Large intestine (tissue), 3 donors: ENCODE measurements at regions not wholly inside any gene's neighbourhood (a gene's known extent, or its start where the extent isn't known, plus 50 kb on each side); places are given as distances from the start of the nearest gene placed in this dataset.

Experiments
- DNase-seq, 2 donors: peaks; one replicate each; pipeline versions ENCODE4 v3.0.0 to v3.0.0-alpha.2; 2013
- H3K27ac ChIP-seq: one replicate; pipeline ENCODE4 v1.5.1; 2013; ENCODE audit warnings: low read length
- H3K27me3 ChIP-seq: 2 replicates; pipeline ENCODE4 v1.6.1; 2013; ENCODE audit warnings: low read length; ENCODE audit not compliant: control insufficient read depth, insufficient read depth
- H3K36me3 ChIP-seq: 2 replicates; pipeline ENCODE4 v1.6.1; 2013; ENCODE audit warnings: low read length; ENCODE audit not compliant: control insufficient read depth, insufficient read depth
- H3K4me1 ChIP-seq: one replicate; pipeline ENCODE4 v1.6.1; 2013; ENCODE audit warnings: low read length; ENCODE audit not compliant: control insufficient read depth, insufficient read depth
- H3K4me3 ChIP-seq: one replicate; pipeline ENCODE4 v1.5.1; 2013; ENCODE audit warnings: low read length
- H3K9me3 ChIP-seq: one replicate; pipeline ENCODE4 v1.6.1; 2013; ENCODE audit warnings: mild to moderate bottlenecking, low read depth, low read length, moderate library complexity; ENCODE audit not compliant: control insufficient read depth
- WGBS: methylation state at CpG from one replicate; pipeline ENCODE4 v1.1.5; 2013; ENCODE audit warnings: low lambda C conversion rate; ENCODE audit not compliant: insufficient coverage; 5-methylcytosine and 5-hydroxymethylcytosine counted together

- no CpG with 5 or more reads among the region's 5 CpGs for WGBS
- Histone ChIP-seq H3K27ac (peak overlapping the region; percentile 55), H3K36me3 (no peaks in the 10 kb centered on the region), H3K27me3 (no peaks in the 10 kb centered on the region), H3K4me3 (no peak overlapping the region), H3K4me1 (peaks cover 6% of the 10 kb centered on the region), H3K9me3 (peaks cover 4% of the 10 kb centered on the region)
- no peak for DNase-seq
Observed at GRCh38 chr2:67214585-67215185, 182.4 kb upstream of the ETAA1 start.

- Histone ChIP-seq H3K27me3 (no peaks in the 10 kb centered on the region), H3K36me3 (no peaks in the 10 kb centered on the region), H3K27ac (peak overlapping the region; percentile 55), H3K4me1 (peaks cover 6% of the 10 kb centered on the region), H3K9me3 (peaks cover 4% of the 10 kb centered on the region), H3K4me3 (no peak overlapping the region)
- DNase-seq, result peak; percentile 43 to 53
- 87% methylated on average over 4 of the region's 16 CpGs for WGBS
Observed at GRCh38 chr2:67215214-67216055, 181.7 kb upstream of the ETAA1 start.

- Histone ChIP-seq H3K36me3 (no peaks in the 10 kb centered on the region), H3K27me3 (no peaks in the 10 kb centered on the region), H3K9me3 (peaks cover 4% of the 10 kb centered on the region), H3K27ac (no peak overlapping the region), H3K4me3 (no peak overlapping the region), H3K4me1 (peaks cover 6% of the 10 kb centered on the region)
- WGBS, result 66% methylated on average over 4 of the region's 4 CpGs
- peak in 1 of 2 donors; percentile 30 for DNase-seq
Observed at GRCh38 chr2:67216103-67216502, 181.0 kb upstream of the ETAA1 start.

- no peak for DNase-seq
- Histone ChIP-seq H3K27ac (peak overlapping the region; percentile 3), H3K27me3 (no peaks in the 10 kb centered on the region), H3K4me3 (no peak overlapping the region), H3K9me3 (peaks cover 4% of the 10 kb centered on the region), H3K36me3 (no peaks in the 10 kb centered on the region), H3K4me1 (peaks cover 6% of the 10 kb centered on the region)
- no CpG with 5 or more reads among the region's 1 CpG for WGBS
Observed at GRCh38 chr2:67216881-67217280, 180.3 kb upstream of the ETAA1 start.

GRCh38 chr2:67217398-67217797 lies 179.7 kb upstream of the ETAA1 start:
- Histone ChIP-seq H3K9me3 (peaks cover 4% of the 10 kb centered on the region), H3K4me1 (peaks cover 6% of the 10 kb centered on the region), H3K27ac (no peak overlapping the region), H3K36me3 (no peaks in the 10 kb centered on the region), H3K4me3 (no peak overlapping the region), H3K27me3 (no peaks in the 10 kb centered on the region)
- DNase-seq, result no peak

- no peaks in the 10 kb centered on the region for H3K36me3 ChIP-seq
- H3K27me3 ChIP-seq, result no peaks in the 10 kb centered on the region
- no peak overlapping the region for H3K4me3 ChIP-seq
- DNase-seq, result no peak
- no peak overlapping the region for H3K27ac ChIP-seq
- peaks cover 4% of the 10 kb centered on the region for H3K9me3 ChIP-seq
- H3K4me1 ChIP-seq, result peaks cover 6% of the 10 kb centered on the region
- no CpG with 5 or more reads among the region's 2 CpGs for WGBS
Observed at GRCh38 chr2:67218056-67218455, 179.1 kb upstream of the ETAA1 start.

GRCh38 chr2:67219651-67220050 lies 177.5 kb upstream of the ETAA1 start:
- H3K36me3 ChIP-seq, result no peaks in the 10 kb centered on the region
- H3K4me3 ChIP-seq, result no peak overlapping the region
- H3K9me3 ChIP-seq, result peaks cover 4% of the 10 kb centered on the region
- 93% methylated on average over 2 of the region's 5 CpGs for WGBS
- no peak overlapping the region for H3K27ac ChIP-seq
- no peak for DNase-seq
- H3K4me1 ChIP-seq, result peaks cover 6% of the 10 kb centered on the region
- no peaks in the 10 kb centered on the region for H3K27me3 ChIP-seq

GRCh38 chr2:67221266-67221665 lies 175.9 kb upstream of the ETAA1 start:
- H3K36me3 ChIP-seq, result no peaks in the 10 kb centered on the region
- no peak overlapping the region for H3K27ac ChIP-seq
- H3K9me3 ChIP-seq, result peaks cover 4% of the 10 kb centered on the region
- H3K4me3 ChIP-seq, result no peak overlapping the region
- 88% methylated on average over 2 of the region's 4 CpGs for WGBS
- no peak for DNase-seq
- peaks cover 6% of the 10 kb centered on the region for H3K4me1 ChIP-seq
- H3K27me3 ChIP-seq, result no peaks in the 10 kb centered on the region

- Histone ChIP-seq H3K27me3 (no peaks in the 10 kb centered on the region), H3K4me1 (no peaks in the 10 kb centered on the region), H3K36me3 (no peaks in the 10 kb centered on the region), H3K9me3 (no peaks in the 10 kb centered on the region), H3K4me3 (no peak overlapping the region), H3K27ac (no peak overlapping the region)
- no peak for DNase-seq
- whole genome bisulfite sequencing, result no CpG with 5 or more reads among the region's 4 CpGs
Observed at GRCh38 chr2:67225287-67225973, 171.7 kb upstream of the ETAA1 start.

GRCh38 chr2:67229706-67230105 lies 167.4 kb upstream of the ETAA1 start:
- Histone ChIP-seq H3K36me3 (no peaks in the 10 kb centered on the region), H3K9me3 (no peaks in the 10 kb centered on the region), H3K27ac (no peak overlapping the region), H3K4me1 (no peaks in the 10 kb centered on the region), H3K27me3 (no peaks in the 10 kb centered on the region), H3K4me3 (no peak overlapping the region)
- DNase-seq, result no peak
